Keratinocyte (primary cell): ENCODE measurements at regions not wholly inside any gene's neighbourhood (a gene's known extent, or its start where the extent isn't known, plus 50 kb on each side); places are given as distances from the start of the nearest gene placed in this dataset.

Experiments used
- CTCF ChIP-seq, 3 experiments: IDR thresholded peaks in 1 of 3; conservative IDR thresholded peaks in 1 of 3; optimal IDR thresholded peaks in 1 of 3; 2 replicates in 2 of 3; 3 replicates in 1 of 3; pipeline versions ENCODE3 to v1.5.1; 2011; ENCODE audit warnings: low read length in 3 of 3, mild to moderate bottlenecking in 3 of 3, moderate library complexity in 2 of 3, control low read depth in 1 of 3, inconsistent platforms in 1 of 3; ENCODE audit not compliant: insufficient read depth in 2 of 3; ENCODE audit errors: extremely low read depth in 1 of 3
- EZH2 ChIP-seq: IDR thresholded peaks from one replicate; pipeline ENCODE4 v1.6.1; 2012; ENCODE audit warnings: inconsistent platforms, mild to moderate bottlenecking, low read length, moderate library complexity

- TF ChIP-seq CTCF (optimal IDR thresholded peaks at IDR 0.05 in 1 of 3, IDR thresholded peaks at IDR 0.05 in 1 of 3, conservative IDR thresholded peaks at IDR 0.05 in 1 of 3; ENCODE audit: extremely low read depth in 1 of 3, insufficient read depth in 2 of 3, low read length in 3 of 3), result no peak
- TF ChIP-seq EZH2, result no peak
Measured at GRCh38 chr17:33650304-33650703, 357.2 kb upstream of the ASIC2 start.
